KOPT-K1 (cell line): ENCODE measurements at regions not wholly inside any gene's neighbourhood (a gene's known extent, or its start where the extent isn't known, plus 50 kb on each side); places are given as distances from the start of the nearest gene placed in this dataset.
"Not testable (repeated sequence)": the region's sequence is repeated elsewhere in the genome, so short reads cannot be mapped to it uniquely, and the experiment has no call there.

ENCODE experiments used
- H3K27ac ChIP-seq: fragments of 200-600 bp; sonication (generic); 2 replicates; pipeline ENCODE4 v1.5.1; 2016; ENCODE audit warnings: antibody characterized with exemption, mild to moderate bottlenecking, low read depth, low read length; ENCODE audit not compliant: poor library complexity, severe bottlenecking
- H3K36me3 ChIP-seq: fragments of 200-600 bp; sonication (generic); 2 replicates; pipeline ENCODE4 v1.5.1; 2017; ENCODE audit warnings: antibody characterized with exemption, mild to moderate bottlenecking, low read length, moderate library complexity; ENCODE audit not compliant: insufficient read depth
- H3K9me3 ChIP-seq: fragments of 200-600 bp; sonication (generic); 2 replicates; pipeline ENCODE4 v1.5.1; 2017; ENCODE audit warnings: antibody characterized with exemption, low read length, mild to moderate bottlenecking; ENCODE audit not compliant: insufficient read depth, poor library complexity, severe bottlenecking

DNA sequence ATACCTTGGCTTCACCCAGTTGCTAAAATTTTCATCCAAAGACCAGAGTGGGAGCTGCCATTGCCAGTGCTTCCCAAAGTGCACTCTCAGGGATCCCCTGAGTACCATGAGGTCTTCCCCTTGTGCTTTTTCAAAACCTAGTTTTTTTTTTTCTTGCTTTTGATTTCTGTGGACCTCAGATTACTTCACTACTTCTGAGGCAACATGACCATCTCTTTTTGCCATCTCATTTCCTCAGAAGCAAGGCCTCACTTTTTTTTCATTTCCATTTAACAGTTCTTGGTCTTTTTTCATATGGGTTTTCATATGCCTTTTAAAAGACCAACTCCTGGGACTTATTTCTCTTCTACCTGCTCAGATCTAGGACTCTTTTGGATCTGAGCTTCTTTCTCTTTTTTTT lies 64.1 kb upstream of the MMS22L start:
- no peaks in the 10 kb centered on the region for H3K9me3 ChIP-seq
- H3K27ac ChIP-seq = no peak overlapping the region

DNA sequence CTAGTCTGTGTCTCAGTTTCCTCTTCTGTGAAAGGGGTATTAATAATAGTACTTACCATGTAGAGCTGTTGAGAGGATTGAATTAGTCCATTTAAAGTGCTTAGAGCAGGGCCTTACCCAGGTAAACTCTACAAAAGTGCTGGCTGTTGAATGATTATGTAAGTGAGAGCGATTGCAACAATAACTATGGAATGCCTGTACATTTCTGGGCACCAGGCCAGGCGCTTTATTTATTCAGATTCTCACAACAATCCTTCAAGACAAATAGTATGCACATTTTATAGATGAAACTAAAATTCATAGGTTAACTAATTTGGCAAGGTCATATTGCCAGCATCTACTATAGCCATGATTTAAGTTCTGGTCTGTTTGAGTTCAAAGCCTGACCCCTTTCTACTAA lies 78.3 kb upstream of the MMS22L start:
- Histone ChIP-seq H3K36me3 (no peaks in the 10 kb centered on the region), H3K27ac (no peak overlapping the region), H3K9me3 (no peaks in the 10 kb centered on the region)

More for the DNA sequence above, 64.1 kb upstream of the MMS22L start:
- H3K36me3 ChIP-seq = no peaks in the 10 kb centered on the region

DNA sequence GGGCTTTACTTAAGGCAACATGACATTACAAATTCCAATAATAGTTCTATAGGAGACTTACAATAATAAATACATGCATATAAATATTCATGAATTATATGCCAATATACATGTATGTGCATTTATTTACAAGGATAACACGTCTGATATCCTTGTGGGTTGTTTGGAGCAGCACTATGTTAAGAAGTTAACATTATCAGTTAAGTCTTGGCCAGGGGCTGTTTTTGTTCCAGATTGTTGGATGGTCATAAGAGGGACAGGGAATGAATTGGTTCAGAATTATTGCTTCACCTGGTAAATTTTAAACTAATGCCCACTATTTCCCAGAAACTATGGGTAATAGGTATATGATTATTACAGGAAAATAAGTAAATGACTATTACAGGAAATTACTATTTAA lies 81.3 kb upstream of the MMS22L start:
- Histone ChIP-seq H3K9me3 (no peaks in the 10 kb centered on the region), H3K36me3 (no peaks in the 10 kb centered on the region), H3K27ac (no peak overlapping the region)

DNA sequence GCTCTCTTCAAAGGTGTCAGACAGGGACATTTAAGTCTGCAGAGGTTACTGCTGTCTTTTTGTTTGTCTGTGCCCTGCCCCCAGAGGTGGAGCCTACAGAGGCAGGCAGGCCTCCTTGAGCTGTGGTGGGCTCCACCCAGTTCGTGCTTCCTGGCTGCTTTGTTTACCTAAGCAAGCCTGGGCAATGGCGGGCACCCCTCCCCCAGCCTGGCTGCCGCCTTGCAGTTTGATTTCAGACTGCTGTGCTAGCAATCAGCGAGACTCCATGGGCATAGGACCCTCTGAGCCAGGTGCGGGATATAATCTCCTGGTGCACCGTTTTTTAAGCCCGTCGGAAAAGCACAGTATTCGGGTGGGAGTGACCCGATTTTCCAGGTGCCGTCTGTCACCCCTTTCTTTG lies 99.1 kb upstream of the MMS22L start:
- H3K9me3 ChIP-seq, H3K36me3 ChIP-seq, H3K27ac ChIP-seq: not testable (repeated sequence)

DNA sequence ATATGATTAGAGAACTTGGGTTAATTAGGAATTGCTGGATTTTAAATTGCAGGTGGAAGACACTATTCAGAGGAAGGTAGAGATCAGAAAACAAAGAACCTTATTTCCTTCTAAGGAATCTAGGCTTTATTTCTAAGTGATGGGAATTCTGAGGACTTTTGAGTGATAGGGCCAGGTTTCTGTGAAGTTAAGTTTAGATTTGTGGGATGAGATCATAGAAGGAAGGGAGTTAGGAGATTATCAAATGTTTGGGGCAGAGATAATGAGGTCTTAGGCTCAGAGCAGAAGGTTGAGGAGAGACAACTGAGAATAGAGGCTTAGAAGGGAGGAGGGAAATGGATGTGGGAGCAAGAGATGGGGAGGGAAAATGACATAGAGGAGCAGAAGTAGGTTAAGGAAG lies 109.7 kb upstream of the MMS22L start:
- Histone ChIP-seq H3K36me3 (no peaks in the 10 kb centered on the region), H3K27ac (no peak overlapping the region), H3K9me3 (no peaks in the 10 kb centered on the region)

DNA sequence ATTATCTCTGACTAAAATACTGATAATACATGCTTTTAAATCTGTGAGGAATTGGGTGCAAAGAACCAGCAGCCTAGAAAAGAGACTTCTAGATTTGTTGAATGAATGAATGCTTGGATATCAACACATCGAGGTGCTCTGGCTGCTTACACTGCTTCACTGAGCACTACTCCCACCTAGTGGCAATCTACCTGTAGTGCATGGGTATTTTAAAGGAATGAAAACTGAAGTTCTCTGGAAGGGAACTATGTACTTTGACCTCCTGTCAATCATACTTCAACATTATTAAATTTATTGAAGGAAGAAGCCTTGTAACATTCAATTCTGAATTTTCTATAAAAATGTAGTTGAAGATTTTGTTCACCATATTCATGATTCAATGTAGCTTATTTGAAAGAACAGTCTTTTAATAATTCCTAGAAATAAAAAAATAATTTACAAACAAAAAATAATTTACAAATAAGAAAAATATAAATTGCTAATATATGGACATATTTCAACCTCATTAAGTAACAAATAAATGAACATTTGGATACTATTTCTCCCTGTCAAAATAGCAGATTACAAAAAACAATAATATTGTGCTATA lies 111.2 kb upstream of the MMS22L start:
- Histone ChIP-seq H3K36me3 (no peaks in the 10 kb centered on the region), H3K9me3 (no peaks in the 10 kb centered on the region), H3K27ac (no peak overlapping the region)

DNA sequence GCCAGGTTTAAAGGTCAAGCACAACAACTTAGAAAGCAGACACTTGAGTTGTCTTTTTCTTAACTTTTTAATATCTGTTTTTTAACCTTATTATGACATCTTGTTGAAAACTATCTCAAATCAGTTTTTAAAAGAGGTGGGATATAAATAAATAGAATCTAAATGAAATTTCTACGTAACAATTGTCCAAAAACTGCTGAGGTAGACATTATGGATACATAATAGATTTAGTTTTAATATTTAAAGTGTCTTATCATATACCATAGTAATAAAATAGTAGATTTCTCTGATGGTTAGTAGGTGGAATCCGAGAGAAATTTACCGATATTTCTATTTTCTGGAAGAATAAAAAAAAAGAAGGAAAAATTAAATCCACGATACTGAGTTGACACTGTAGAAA lies 113.9 kb upstream of the MMS22L start:
- Histone ChIP-seq H3K36me3 (no peaks in the 10 kb centered on the region), H3K9me3 (no peaks in the 10 kb centered on the region), H3K27ac (no peak overlapping the region)

DNA sequence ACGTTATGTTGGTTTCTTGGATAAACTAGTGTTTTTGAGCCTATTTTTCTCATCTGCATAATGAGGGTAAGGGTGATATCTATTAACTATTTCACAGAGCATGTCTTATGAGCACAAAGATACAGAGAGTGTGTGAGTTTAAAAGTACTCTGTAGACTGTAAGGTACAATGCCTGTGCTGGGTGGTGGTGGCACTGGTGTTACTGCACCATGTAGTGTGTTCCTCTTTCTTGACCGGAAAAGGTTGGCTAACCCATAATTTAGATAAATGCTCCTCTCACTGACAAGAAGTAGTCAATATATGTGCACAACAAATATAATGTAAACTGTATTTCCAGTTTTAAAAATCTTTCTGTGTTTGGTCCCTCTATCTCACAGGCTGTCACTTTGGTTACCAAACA lies 116.2 kb upstream of the MMS22L start:
- Histone ChIP-seq H3K36me3 (no peaks in the 10 kb centered on the region), H3K27ac (no peak overlapping the region), H3K9me3 (no peaks in the 10 kb centered on the region)

DNA sequence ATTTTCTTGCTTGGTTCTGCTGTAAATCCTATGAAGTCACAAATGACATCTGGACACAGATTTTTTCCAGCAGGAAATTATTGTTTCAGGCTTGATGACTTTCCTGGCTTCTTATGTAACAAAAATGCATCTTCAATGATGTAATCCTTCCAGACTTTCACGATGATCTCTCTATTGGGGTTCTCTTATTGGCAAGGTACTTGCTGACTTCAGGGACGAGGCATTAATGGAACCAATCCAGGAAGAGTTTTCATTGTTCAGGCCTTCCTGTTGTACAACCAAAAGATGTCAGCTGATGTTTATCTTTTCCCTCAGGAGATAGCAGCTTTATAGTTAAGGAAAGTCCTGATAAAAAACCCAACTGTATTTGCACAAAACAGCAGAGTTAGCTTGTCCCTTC lies 118.5 kb upstream of the MMS22L start:
- no peak overlapping the region for H3K27ac ChIP-seq
- no peaks in the 10 kb centered on the region for H3K36me3 ChIP-seq
- H3K9me3 ChIP-seq = no peaks in the 10 kb centered on the region

DNA sequence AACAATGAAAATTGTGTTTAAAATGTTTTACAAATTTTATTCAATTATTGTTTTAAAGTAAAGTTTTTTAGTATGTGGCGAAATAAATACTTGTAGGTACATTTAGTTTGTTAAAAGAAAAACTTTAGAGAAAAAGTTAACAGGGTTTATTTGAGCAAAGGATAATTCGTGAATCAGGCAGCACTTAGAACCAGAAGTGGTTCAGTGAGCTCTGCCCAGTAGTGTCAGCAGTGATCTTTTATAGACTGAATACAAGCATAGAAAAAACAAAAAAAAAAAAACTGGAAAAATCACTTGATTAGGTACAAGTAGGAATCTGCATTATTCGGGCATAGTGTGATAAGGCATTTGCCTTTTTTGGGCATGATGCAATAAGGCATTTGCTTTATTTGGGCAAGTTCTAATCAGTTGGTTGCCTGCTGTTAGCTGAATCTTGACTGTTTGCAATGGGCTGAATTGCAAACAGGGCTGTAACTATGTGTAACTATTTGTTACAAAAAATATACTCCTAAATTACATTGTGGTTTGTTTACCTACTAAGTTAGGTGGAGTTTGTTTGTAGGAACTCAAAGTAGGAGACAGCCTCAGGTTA lies 122.9 kb upstream of the MMS22L start:
- Histone ChIP-seq H3K36me3 (no peaks in the 10 kb centered on the region), H3K9me3 (no peaks in the 10 kb centered on the region), H3K27ac (no peak overlapping the region)

DNA sequence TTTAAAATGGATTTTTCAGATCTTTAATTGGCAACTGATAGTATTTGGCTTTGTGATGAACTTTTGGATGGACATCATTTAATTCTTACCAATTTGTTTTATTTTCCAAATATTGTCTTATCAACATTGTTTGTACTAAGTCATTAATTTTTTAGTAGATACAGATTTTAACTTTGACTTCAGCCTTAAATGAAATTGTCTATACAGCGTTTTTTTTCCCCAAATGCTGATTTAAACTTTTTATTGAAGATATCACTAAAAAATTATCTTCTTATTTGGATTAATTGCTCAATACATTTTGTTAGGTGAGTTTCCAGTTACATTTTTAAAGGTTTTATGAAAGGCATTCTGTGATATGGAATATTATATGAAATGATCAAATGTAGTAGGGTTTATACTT lies 123.6 kb upstream of the MMS22L start:
- Histone ChIP-seq H3K36me3 (no peaks in the 10 kb centered on the region), H3K27ac (no peak overlapping the region), H3K9me3 (no peaks in the 10 kb centered on the region)

DNA sequence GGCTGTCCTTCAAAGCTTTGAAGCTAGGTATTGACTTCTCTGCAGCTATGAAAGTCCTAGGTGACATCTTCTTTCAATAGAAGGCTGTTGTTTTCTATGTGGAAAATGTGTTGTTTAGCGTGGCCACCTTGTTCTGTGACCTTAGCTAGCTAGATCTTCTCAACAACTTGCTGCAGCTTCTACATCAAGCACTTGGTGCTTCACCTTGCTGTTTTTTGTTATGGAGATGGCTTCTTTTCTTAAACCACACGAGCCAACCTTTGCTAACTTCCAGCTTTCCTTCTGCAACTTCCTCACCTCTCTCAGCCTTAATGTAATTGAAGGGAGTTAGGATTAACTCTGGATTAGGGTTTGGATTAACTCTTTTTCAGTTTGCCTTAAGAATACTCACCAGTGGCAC lies 128.6 kb upstream of the MMS22L start:
- Histone ChIP-seq H3K9me3 (no peaks in the 10 kb centered on the region), H3K36me3 (no peaks in the 10 kb centered on the region), H3K27ac (no peak overlapping the region)

DNA sequence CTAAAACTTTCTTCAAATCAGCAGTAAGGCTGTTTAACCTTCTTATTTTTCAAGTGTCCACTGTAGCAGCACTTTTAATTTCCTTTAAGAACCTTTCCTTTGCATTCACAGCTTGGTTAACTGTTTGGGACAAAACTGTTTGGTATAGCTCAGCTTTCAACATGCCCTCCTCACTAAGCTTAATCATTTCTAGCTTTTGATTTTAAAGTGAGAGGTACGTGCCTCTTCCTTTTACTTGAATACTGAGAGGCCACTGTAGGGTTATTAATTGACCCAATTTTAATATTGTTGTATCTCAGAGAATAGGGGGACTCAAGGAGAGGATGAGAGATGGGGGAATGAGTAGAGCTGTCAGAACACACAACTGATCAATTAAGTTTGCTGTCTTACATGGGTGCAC lies 129.5 kb upstream of the MMS22L start:
- H3K36me3 ChIP-seq = no peaks in the 10 kb centered on the region
- no peak overlapping the region for H3K27ac ChIP-seq
- H3K9me3 ChIP-seq = no peaks in the 10 kb centered on the region

DNA sequence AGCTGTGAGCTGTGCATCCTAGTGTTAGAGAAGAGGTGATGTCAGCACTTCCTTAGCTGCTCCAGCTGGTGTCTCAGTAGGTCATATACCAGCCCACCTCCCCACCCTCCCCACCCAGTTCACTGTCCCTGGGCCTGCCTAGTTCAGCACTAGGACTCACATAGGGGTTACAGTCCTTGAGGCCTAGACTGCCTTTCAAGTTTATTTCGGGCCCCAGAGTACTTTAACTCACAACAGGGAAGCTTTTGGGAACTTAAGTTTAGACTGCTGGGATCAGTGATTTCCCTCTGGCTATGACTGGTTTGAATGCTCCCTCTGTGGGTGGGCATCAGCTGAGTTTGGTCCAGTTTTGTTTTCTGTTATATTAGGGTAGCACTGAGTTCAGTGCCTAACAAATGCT lies 139.2 kb upstream of the MMS22L start:
- no peaks in the 10 kb centered on the region for H3K9me3 ChIP-seq
- no peak overlapping the region for H3K27ac ChIP-seq
- H3K36me3 ChIP-seq = no peaks in the 10 kb centered on the region

DNA sequence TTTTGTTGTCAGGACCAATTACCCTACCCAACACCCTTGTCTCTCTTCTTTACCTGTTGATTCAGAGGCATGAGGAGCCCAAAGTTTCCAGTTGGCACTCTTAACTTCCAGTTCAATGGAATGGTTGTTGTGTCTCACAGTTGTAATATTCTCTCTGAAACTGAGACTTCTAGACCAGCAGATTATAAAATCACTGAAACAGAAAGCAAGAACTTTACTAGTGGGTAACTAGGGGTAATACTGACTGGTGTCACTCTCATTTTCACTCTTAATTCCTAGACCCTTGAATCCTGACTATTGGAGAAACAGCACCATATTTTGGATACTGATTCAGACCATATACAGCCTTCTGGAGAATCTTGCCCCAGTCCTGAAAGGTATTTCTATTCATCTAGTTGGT lies 140.2 kb upstream of the MMS22L start:
- Histone ChIP-seq H3K27ac (no peak overlapping the region), H3K9me3 (no peaks in the 10 kb centered on the region), H3K36me3 (no peaks in the 10 kb centered on the region)

DNA sequence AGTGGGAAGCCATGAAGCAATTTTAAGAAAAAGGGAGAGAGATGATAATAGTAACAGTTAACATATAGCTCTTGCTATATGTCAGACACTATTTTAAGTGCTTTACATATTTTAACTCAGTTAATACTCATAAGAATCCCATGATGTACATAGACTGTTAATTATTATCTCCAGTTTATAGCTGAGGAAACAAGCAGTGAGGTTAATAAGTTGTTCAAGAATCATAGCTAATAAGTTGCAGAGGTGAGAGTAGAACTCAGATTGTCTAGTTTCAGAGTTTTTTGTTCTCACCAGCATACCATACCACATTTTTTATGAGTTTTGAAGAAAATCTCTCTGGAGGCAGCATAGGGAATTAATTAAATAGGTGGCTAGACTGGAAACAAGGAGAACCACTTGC lies 144.6 kb upstream of the MMS22L start:
- no peaks in the 10 kb centered on the region for H3K36me3 ChIP-seq
- no peaks in the 10 kb centered on the region for H3K9me3 ChIP-seq
- H3K27ac ChIP-seq = no peak overlapping the region
